ENCODE measurements at regions not wholly inside any gene's neighbourhood (a gene's known extent, or its start where the extent isn't known, plus 50 kb on each side); places are given as distances from the start of the nearest gene placed in this dataset.

DNA sequence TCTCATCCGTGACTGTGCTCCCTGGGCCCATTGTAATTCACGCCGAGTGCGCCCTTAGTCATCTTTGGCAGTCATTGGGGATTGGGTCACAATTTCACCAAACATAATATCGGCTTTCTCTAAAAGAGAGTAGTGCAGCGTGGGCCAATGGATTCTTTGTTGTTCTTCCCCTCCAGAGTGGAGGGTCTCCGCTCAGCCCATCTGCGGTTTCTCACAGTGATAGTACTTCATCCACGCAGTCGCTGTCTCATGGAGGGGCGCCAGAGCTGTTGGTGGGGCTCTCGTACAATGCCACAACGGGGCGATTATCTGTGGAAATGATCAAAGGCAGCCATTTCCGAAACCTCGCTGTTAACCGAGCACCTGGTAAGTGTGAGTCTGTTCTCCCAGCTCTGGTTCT lies 321.8 kb downstream of the SNAPC1 start:
- no peak for DNase-seq (ENCODE audit: low read depth)

DNA sequence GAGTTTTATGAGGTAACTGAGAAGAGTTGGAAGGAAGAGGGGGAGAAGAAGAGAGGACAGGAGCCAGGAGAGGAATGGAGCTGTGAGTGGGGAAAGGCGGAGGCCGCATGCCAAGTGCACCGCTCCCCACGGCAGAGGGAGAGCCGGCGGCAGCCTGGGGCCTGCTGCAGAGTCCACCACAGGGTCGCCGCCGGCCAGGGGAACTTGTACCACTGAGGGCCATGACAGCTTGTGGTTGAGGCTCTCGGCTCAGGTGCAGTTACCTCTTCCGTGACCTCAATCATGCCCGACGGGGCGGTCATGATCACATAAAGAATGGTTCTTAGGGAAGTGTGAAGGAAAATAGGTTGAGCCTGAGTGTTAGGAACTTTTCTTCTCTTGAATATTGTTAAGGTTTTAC lies 325.0 kb downstream of the SNAPC1 start:
- DNase-seq (ENCODE audit: low read depth), result no peak

DNA sequence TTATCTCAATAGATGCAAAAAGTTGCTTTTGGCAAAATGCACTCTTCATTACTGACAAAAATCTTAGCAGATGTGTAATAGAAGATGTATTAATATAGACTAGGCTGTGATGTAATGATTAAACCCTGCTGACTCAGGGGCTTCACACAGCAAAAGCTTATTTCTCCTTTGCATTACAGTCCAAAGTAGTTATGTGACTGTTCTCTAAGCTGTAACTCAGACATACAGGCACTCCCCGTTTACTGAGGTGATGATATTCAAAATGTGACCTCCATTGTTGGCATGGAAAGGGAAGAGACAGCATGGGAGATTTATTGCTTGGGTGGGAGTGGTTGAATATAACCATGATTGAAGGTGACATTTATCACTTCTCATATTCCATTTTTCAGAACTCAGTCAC lies 331.5 kb downstream of the SNAPC1 start:
- no peak for DNase-seq (ENCODE audit: low read depth)

- peak; percentile 54 for DNase-seq (ENCODE audit: low read depth)
Observed at GRCh38 chr14:62097072-62097471, 334.9 kb downstream of the SNAPC1 start.

GRCh38 chr14:62097824-62098223 lies 335.6 kb downstream of the SNAPC1 start:
- no peak for DNase-seq (ENCODE audit: low read depth)

- no peak for DNase-seq (ENCODE audit: low read depth)
Observed at GRCh38 chr14:62098357-62098756, 336.1 kb downstream of the SNAPC1 start.

DNA sequence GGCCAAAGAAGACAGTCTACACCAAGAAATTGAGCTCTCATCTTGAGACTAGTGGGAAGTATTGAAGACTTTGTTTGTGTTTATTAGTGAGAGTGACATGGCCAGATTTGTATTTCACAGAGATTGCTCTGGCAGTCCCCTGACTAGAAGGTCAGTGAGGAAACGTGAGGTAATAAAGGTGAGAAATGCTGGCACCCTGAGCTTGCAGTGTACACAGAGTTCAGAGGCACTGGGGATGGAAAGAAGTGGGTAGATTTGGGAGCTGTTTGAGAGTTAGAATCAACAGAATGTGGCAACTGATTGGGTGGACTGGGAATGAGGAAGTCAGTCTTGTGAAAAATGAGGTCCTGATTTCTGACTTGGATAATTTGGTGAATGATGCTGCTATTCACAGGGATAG lies 336.9 kb downstream of the SNAPC1 start:
- DNase-seq (ENCODE audit: low read depth), result no peak

GRCh38 chr14:62101189-62101588 lies 339.0 kb downstream of the SNAPC1 start:
- DNase-seq (ENCODE audit: low read depth), result no peak

- no peak for DNase-seq (ENCODE audit: low read depth)
Observed at GRCh38 chr14:62101673-62102348, 339.6 kb downstream of the SNAPC1 start.

DNA sequence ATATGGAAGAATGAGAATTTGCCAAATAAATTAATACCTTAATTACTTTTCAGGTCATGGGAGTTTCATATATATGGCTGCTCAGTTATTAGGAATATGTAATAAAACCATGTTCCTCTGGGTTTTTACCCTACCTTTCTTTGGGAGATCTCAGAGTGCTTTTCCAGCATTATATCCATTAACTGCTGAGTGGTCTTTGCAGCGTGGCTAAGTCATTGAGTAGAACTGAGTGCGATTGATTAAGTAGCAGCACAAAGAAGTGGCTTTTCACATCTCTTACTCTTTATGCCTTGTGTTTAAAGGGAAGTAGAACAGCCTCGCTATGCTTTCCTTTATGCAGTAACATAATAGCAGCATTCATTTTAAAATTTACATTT lies 340.1 kb downstream of the SNAPC1 start:
- DNase-seq (ENCODE audit: low read depth), result no peak

DNA sequence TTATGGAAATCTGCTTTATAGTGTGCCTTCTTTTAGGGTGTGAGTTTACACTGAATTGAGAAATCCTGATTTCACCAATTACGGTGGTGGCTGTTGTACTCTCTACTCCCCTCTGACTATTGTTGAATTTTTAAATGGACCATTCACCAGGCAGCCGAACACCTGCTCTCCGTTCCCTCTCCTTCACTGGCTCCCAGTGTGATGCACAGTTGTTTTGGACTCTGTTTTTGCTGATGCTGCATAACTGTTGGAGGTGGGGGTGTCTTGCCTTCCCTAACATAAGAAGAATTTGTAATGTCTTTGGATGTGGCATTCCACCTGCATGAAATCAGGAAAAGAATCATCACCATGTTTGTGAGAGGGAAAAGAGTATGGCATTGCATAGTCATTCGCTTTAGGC lies 341.2 kb downstream of the SNAPC1 start:
- DNase-seq (ENCODE audit: low read depth), result no peak

- DNase-seq (ENCODE audit: low read depth), result no peak
Observed at GRCh38 chr14:62110941-62111340, 348.7 kb downstream of the SNAPC1 start.

DNA sequence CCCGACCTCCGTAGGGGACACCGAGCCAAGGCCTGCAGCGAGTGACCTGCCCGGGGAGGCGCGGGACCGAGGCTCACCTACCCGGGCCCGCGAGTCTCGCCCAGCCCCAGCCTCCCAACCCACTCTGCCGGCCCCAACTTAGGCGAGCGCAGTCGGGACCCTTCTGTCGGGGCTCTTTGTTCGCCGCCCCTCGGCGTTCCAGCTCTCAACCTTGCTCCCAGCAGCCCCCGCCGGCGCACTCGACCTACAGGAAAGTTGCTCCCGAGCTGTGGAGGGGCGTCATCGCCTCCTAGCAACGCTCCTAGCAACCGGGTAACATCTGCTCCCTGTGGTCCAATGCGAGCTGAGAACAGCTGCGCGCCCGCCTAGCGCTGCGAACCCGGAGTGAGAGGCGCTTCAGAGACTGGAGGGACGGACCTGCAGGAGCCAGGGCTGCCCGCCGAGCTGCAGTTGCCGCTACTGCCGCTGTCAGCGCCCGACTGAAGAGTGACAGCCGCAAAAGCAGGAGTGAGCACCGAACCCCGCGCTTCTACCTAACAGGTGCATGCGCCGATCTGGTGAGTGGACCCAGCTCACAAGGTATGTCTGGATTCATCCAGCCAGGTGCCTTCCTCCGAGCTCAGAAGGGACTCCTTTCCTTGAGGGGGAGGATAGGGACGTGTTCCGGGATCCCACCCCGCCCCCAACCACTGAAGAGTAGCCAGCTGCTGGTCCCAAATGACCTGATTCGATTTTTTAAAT lies 355.0 kb downstream of the SNAPC1 start:
- peak; percentile 82 for DNase-seq (ENCODE audit: low read depth)

DNA sequence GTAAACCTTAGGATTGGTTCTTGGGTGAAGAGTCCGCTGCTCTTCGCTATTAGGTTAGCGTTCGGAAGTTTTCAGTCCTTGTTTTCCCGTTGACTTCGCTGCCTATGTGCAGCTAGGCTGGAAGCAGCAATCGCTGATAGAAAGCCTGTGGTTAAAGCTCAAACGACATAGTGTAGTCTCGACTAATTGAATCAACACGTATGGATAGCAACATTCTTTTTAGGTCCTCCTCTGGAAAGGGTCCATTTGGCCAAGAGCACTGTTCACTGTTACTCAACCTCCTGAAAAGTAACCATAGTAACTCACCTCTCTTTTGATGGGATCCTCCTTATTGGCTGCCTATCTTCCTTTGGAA lies 355.5 kb downstream of the SNAPC1 start:
- DNase-seq (ENCODE audit: low read depth), result peak; percentile 18

DNA sequence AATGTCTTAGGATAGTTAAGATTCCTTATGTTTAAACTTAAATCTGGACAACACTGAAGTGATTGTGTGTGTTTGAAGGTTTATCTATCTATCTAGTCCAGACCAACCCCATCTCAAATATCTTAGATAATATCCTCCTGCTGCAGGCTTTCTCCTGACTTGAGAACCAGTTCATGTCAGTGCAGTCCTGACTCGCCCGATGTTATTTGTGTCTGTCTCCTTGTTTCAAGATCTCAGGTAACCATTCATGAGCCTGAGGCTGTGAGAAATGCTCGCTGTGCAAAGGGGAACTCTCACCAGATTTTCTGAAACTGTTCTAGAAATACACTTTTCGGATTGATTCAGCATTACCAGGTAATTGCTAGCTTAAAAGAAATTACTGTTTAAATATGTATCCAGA lies 356.2 kb downstream of the SNAPC1 start:
- DNase-seq (ENCODE audit: low read depth), result no peak

GRCh38 chr14:62118871-62119270 lies 356.7 kb downstream of the SNAPC1 start:
- DNase-seq (ENCODE audit: low read depth), result no peak

- DNase-seq (ENCODE audit: low read depth), result no peak
Observed at GRCh38 chr14:62123961-62124360, 361.7 kb downstream of the SNAPC1 start.

- no peak for DNase-seq (ENCODE audit: low read depth)
Observed at GRCh38 chr14:62125793-62126192, 363.6 kb downstream of the SNAPC1 start.

- DNase-seq (ENCODE audit: low read depth), result peak; percentile 70
Observed at GRCh38 chr14:62126879-62127478, 364.8 kb downstream of the SNAPC1 start.

DNA sequence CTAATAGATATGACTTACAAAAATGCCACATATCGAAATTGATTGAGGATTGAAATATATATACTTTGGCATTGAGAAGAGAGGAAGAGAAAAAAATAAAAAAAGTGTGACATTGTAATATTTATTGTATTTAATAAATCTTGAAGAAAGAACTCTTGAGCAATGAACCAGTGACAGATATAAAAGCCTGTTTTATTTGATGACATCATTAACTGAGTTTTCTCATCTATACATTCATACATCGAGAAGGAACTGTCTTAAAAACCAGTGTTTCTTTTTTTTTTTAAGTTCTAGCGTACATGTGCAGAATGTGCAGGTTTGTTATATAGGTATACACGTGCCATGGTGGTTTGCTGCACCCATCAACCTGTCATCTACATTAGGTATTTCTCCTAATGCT lies 368.2 kb downstream of the SNAPC1 start:
- DNase-seq (ENCODE audit: low read depth), result no peak

- DNase-seq (ENCODE audit: low read depth), result no peak
Observed at GRCh38 chr14:62133776-62134550, 371.7 kb downstream of the SNAPC1 start.

GRCh38 chr14:62138593-62138992 lies 376.4 kb downstream of the SNAPC1 start:
- no peak for DNase-seq (ENCODE audit: low read depth)

DNA sequence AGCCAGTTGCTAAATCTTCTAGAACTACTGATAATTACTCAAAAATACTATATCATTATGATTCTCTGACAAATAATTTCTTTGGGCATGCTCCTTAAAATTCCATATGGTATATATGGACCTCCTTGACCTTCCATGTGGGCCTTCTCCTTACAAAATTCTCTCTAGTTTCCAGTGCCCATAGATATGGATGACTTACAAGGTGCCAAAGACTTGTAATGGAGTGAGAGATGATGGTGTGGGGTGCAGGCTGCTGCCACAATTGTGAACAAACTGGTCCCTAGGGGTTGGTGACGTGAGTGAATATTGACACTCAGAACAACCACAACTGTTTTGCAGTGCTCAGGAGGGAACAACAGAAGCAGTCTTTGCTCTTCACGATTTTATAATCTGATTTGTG lies 378.9 kb downstream of the SNAPC1 start:
- no peak for DNase-seq (ENCODE audit: low read depth)
